GM12892 (cell line): ENCODE measurements at regions not wholly inside any gene's neighbourhood (a gene's known extent, or its start where the extent isn't known, plus 50 kb on each side); places are given as distances from the start of the nearest gene placed in this dataset.

ENCODE experiments used
- POLR2A ChIP-seq: IDR thresholded peaks from 2 replicates; pipeline ENCODE4 v1.6.1; 2011; ENCODE audit warnings: low read depth, low read length, control low read depth
- TAF1 ChIP-seq: IDR thresholded peaks from 2 replicates; pipeline ENCODE4 v1.6.1; 2011; ENCODE audit warnings: low read depth, mild to moderate bottlenecking, control low read depth, low read length, borderline replicate concordance

DNA sequence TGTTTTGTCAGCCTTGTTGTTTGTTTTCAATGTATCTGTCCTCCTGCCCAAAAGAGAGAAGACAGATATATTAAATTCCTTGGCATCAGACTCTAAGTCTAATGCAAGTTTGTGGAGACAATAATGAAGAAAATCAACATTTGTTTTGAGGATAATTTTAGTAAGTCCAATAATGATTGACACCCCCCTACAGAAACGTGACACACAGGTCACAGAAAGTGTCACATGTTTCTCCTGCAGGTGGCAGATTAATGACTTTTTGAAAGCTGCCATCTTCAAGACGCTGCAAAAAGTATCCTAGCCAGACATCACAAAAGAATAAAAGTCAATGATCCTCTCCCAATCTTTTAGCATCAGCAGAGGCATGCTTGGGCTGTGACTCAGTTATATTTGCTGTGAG is 378.8 kb upstream of the TMPO start:
- TF ChIP-seq POLR2A (no peak), TAF1 (no peak)
